ENCODE measurements at regions not wholly inside any gene's neighbourhood (a gene's known extent, or its start where the extent isn't known, plus 50 kb on each side); places are given as distances from the start of the nearest gene placed in this dataset.

DNA sequence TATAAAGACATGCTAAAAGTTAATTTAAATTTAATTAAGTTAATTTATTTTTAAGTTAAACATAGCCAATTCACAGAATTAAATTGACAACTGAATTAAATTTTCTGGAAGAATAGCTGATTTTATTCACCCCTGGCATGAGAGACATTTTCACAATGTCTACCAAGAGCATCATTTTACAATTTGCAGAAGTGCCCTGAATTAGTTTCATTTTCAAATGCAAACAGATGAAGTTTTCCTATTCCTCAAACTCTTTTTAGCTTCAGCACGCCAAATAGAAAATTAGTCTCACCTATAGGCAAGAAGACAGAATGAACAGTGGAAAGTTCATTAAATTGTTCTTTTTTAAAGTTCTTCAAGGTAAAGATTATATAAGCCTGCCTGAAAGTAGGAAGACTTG is 259.3 kb downstream of the ZBBX start:
- Histone ChIP-seq H3K56ac (ENCODE audit: extremely low read depth, insufficient read depth, low read length) (no peak overlapping the region), H4K91ac (ENCODE audit: insufficient read depth, low read depth, low read length) (no peak overlapping the region), H3K27me3 (ENCODE audit: control insufficient read depth, insufficient read depth, low read length) (no peaks in the 10 kb centered on the region), H3K18ac (ENCODE audit: low read depth, low read length) (no peak overlapping the region), H3K27ac (ENCODE audit: insufficient read depth, low read length) (no peak overlapping the region), H3K14ac (replicated peaks; ENCODE audit: low read depth, low read length) (no peak overlapping the region), H3K4ac (ENCODE audit: low read depth, low read length) (no peak overlapping the region), H3K79me1 (ENCODE audit: low read depth in 1 of 2, low read length in 2 of 2) (no peaks in the 10 kb centered on the region), H2AK5ac (ENCODE audit: low read depth, low read length) (no peak overlapping the region), H3K9ac (ENCODE audit: low read depth, low read length) (no peak overlapping the region), H3K4me1 (ENCODE audit: control insufficient read depth, insufficient read depth, low read length) (no peaks in the 10 kb centered on the region), H2BK120ac (ENCODE audit: low read depth, low read length) (no peak overlapping the region), H3K36me3 (ENCODE audit: control insufficient read depth, insufficient read depth, low read length) (no peaks in the 10 kb centered on the region), H3K9me3 (ENCODE audit: control insufficient read depth, insufficient read depth, low read length) (peaks cover 7% of the 10 kb centered on the region), H2BK5ac (ENCODE audit: low read depth, low read length, poor library complexity, severe bottlenecking) (no peak overlapping the region), H4K20me1 (ENCODE audit: insufficient read depth, low read length) (no peaks in the 10 kb centered on the region), H2BK20ac (ENCODE audit: low read depth, low read length) (no peak overlapping the region), H3K23ac (ENCODE audit: low read depth, low read length) (no peak overlapping the region), H4K5ac (ENCODE audit: low read depth, low read length) (no peak overlapping the region), H3K4me3 (ENCODE audit: insufficient read depth, low read depth, low read length) (no peak overlapping the region), H3K4me2 (ENCODE audit: low read depth, low read length) (no peak overlapping the region), H3K9me1 (ENCODE audit: insufficient read depth, low read length) (no peaks in the 10 kb centered on the region), H2BK15ac (ENCODE audit: low read depth, low read length) (no peak overlapping the region), H2AFZ (replicated peaks; ENCODE audit: low read length, poor library complexity) (no peak overlapping the region), H2AK9ac (replicated peaks; ENCODE audit: low read depth, low read length, poor library complexity) (no peak overlapping the region), H4K8ac (ENCODE audit: low read depth in 2 of 2, low read length in 2 of 2) (no peak overlapping the region)
- DNase-seq (no peak), ATAC-seq (ENCODE audit: low read depth) (no peak)
- dilution Hi-C loops (cut with HindIII; ENCODE audit: low sequenced_read_pairs, unreplicated experiment) (no loop called here), intact Hi-C loops (cut with micrococcal nuclease) (no loop called here), in situ Hi-C loops (cut with MboI; ENCODE audit: low sequenced_read_pairs) (no loop called here)
- no peak for TF ChIP-seq RCOR1 (IDR thresholded peaks at IDR 0.05; ENCODE audit: insufficient replicate concordance, low read length)
- no peak for TF ChIP-seq MAZ (IDR thresholded peaks at IDR 0.05; ENCODE audit: borderline replicate concordance, low read depth, low read length)
- TF ChIP-seq NFE2L2 (IDR thresholded peaks at IDR 0.05; ENCODE audit: low read depth, low read length), result no peak
- TF ChIP-seq BHLHE40 (IDR thresholded peaks at IDR 0.05; ENCODE audit: low read depth, low read length), result no peak
- TF ChIP-seq FOS (IDR thresholded peaks at IDR 0.05; ENCODE audit: low read depth, low read length), result no peak
- TF ChIP-seq USF2 (IDR thresholded peaks at IDR 0.05; ENCODE audit: low read depth, low read length), result no peak
- no peak for TF ChIP-seq MXI1 (IDR thresholded peaks at IDR 0.05; ENCODE audit: borderline replicate concordance, low read depth, low read length)
- TF ChIP-seq RFX5 (IDR thresholded peaks at IDR 0.05; ENCODE audit: low read depth, low read length), result no peak
- ChIA-PET POLR2A (ENCODE audit: unreplicated experiment) (no interaction called here), CTCF (no interaction called here)
- no TSS peak for BruUV-seq (replicated peaks)
- WGBS, 2 experiments (ENCODE audit: extremely low coverage in 2 of 2, insufficient read length in 1 of 2), result no CpG with 5 or more reads among the region's 1 CpG

Data from IMR-90 (cell line).